Thyroid gland (tissue), 4 donors: ENCODE measurements at regions not wholly inside any gene's neighbourhood (a gene's known extent, or its start where the extent isn't known, plus 50 kb on each side); places are given as distances from the start of the nearest gene placed in this dataset.

Experiments
- DNase-seq, 2 donors: peaks; one replicate each; pipeline ENCODE4 v3.0.0-alpha.2; 2019
- H3K27ac ChIP-seq, 3 donors: fragments of 200-600 bp; sonication (generic); 1 replicate in 2 of 3; 2 replicates in 1 of 3; pipeline ENCODE4 v1.5.1; 2016 to 2019; ENCODE audit warnings: mild to moderate bottlenecking in 1 of 3, moderate library complexity in 1 of 3
- H3K27me3 ChIP-seq: fragments of 200-600 bp; sonication (generic); one replicate; pipeline ENCODE4 v1.5.1; 2019
- H3K36me3 ChIP-seq, 2 donors: fragments of 200-600 bp; sonication (generic); one replicate each; pipeline ENCODE4 v1.5.1; 2016 to 2019
- H3K4me1 ChIP-seq, 2 donors: fragments of 200-600 bp; sonication (generic); one replicate each; pipeline ENCODE4 v1.5.1; 2017 to 2019
- H3K4me3 ChIP-seq, 3 donors: fragments of 200-600 bp; sonication (generic); replicated peaks in 1 of 3; 1 replicate in 2 of 3; 2 replicates in 1 of 3; pipeline ENCODE4 v1.5.1; 2016; ENCODE audit warnings: mild to moderate bottlenecking in 1 of 3
- H3K9me3 ChIP-seq: fragments of 200-600 bp; sonication (generic); one replicate; pipeline ENCODE4 v1.5.1; 2017
- CTCF ChIP-seq, 6 experiments: fragments of 200-600 bp in 3 of 6; fragments of 450-650 bp in 3 of 6; sonication (generic) in 3 of 6; IDR thresholded peaks; one replicate each; pipeline ENCODE4 v1.5.1; 2016 to 2019; ENCODE audit warnings: antibody characterized with exemption in 6 of 6, mild to moderate bottlenecking in 2 of 6, inconsistent platforms in 1 of 6, moderate library complexity in 1 of 6
- POLR2A ChIP-seq, 2 donors: fragments of 450-650 bp; IDR thresholded peaks; one replicate each; pipeline ENCODE4 v1.6.1; 2017; ENCODE audit warnings: antibody characterized with exemption in 2 of 2, mild to moderate bottlenecking in 2 of 2, moderate library complexity in 1 of 2
- WGBS, 2 donors: methylation state at CpG; one replicate each; pipeline ENCODE4 v1.1.5; 2017; 5-methylcytosine and 5-hydroxymethylcytosine counted together
- intact Hi-C: fragments of 100-400 bp; cut with DNase I; formaldehyde crosslinking; loops from one replicate; pipeline ENCODE4 v1.15.1; 2023

DNA sequence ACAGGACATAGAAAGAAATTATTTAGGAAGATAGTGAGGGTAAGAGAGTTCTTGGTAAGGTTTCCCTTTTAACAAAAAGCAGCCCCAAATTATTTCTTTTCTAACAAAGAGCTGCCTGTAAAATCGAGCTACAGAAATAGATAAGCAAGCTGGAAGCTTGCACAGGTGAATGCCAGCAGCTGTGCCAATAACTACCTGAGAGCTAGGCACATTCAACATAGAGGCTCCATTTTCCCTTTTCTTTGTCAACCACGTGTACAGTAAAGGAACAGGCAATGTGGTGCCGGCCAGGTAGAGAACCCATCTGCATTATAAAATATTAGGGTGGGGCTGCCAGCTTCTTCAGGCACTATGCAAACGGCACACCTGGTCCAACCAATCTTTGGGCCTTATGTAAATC, 341.6 kb upstream of the JAG1 start:
- TF ChIP-seq CTCF (IDR thresholded peaks at IDR 0.05) (no peak), POLR2A (IDR thresholded peaks at IDR 0.05) (no peak)
- Histone ChIP-seq H3K36me3 (no peaks in the 10 kb centered on the region), H3K9me3 (no peaks in the 10 kb centered on the region), H3K27me3 (no peaks in the 10 kb centered on the region), H3K27ac (no peak overlapping the region), H3K4me3 (no peak overlapping the region), H3K4me1 (no peaks in the 10 kb centered on the region)
- 76 to 81% methylated on average over 4 of the region's 4 CpGs for WGBS, 2 donors
- intact Hi-C loops, result no loop called here
- DNase-seq, result no peak

GRCh38 chr20:11017446-11017845, 343.6 kb upstream of the JAG1 start:
- Histone ChIP-seq H3K4me3 (no peak overlapping the region), H3K4me1 (no peaks in the 10 kb centered on the region), H3K36me3 (no peaks in the 10 kb centered on the region), H3K27ac (no peak overlapping the region), H3K27me3 (no peaks in the 10 kb centered on the region), H3K9me3 (no peaks in the 10 kb centered on the region)
- no peak for DNase-seq
- TF ChIP-seq POLR2A (IDR thresholded peaks at IDR 0.05) (no peak), CTCF (IDR thresholded peaks at IDR 0.05) (no peak)
- intact Hi-C loops, result no loop called here
- 80% methylated on average over 4 of the region's 4 CpGs for WGBS, 2 donors

DNA sequence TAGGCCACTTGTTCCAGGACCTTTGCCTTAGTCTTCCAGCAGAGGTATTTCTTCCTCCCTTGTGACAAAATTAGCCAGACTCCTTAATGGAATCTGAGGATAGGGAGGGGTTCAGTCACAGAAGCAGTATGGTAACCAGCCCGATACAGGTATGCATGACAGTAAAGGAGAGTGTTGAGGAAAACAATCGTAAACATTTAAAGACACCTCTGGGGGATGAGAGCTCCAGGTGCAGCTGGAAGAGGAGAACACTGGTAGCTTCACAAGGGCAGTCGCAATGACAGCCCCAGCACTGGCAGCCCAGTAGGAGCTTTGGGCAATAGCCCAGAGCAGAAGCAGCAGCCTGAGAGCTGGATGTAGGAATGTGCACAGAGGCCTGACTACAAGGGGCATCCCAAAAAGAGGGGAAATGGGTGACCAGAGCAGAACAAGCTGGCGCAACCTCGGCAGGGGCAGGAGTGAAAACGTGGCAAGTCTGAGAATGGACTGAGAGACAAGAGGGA, 344.9 kb upstream of the JAG1 start:
- TF ChIP-seq CTCF (IDR thresholded peaks at IDR 0.05) (no peak), POLR2A (IDR thresholded peaks at IDR 0.05) (no peak)
- no peak for DNase-seq
- WGBS, 2 donors, result 88 to 91% methylated on average over 6 of the region's 6 CpGs
- Histone ChIP-seq H3K36me3 (no peaks in the 10 kb centered on the region), H3K4me3 (no peak overlapping the region), H3K27ac (no peak overlapping the region), H3K4me1 (no peaks in the 10 kb centered on the region), H3K27me3 (no peaks in the 10 kb centered on the region), H3K9me3 (no peaks in the 10 kb centered on the region)
- intact Hi-C loops, result no loop called here

GRCh38 chr20:11020712-11021111, 346.9 kb upstream of the JAG1 start:
- 89 to 92% methylated on average over 1 of the region's 1 CpG for WGBS, 2 donors

DNA sequence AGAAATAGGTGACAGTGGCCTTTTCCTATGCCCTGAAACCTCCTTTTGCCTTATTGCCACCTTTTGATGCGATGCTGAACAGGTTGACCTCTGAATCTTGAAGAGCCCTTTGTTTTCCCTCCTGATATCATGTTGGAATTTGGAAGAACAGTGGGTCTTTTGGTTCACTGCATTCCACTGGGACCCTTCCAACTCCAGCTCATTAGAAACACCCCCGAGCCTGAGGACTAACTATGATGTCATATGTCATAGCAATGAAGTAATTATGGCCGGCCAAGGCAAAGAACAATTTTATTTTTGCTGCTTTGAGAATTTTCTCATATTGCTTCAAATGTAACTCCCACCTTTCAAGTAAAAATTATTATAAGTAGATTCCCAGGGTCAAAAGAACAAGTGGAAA, 353.4 kb upstream of the JAG1 start:
- TF ChIP-seq CTCF (IDR thresholded peaks at IDR 0.05), result no peak
- TF ChIP-seq POLR2A (IDR thresholded peaks at IDR 0.05), result no peak
- Histone ChIP-seq H3K36me3 (no peaks in the 10 kb centered on the region), H3K9me3 (no peaks in the 10 kb centered on the region), H3K27ac (no peak overlapping the region), H3K4me1 (no peaks in the 10 kb centered on the region), H3K4me3 (no peak overlapping the region), H3K27me3 (no peaks in the 10 kb centered on the region)
- no peak for DNase-seq
- intact Hi-C loops, result no loop called here
- WGBS, 2 donors, result 80 to 85% methylated on average over 3 of the region's 3 CpGs

More at GRCh38 chr20:11020712-11021111, 346.9 kb upstream of the JAG1 start:
- TF ChIP-seq CTCF (IDR thresholded peaks at IDR 0.05), result no peak
- no peak for TF ChIP-seq POLR2A (IDR thresholded peaks at IDR 0.05)
- H3K27ac ChIP-seq, result no peak overlapping the region
- H3K4me1 ChIP-seq, result no peaks in the 10 kb centered on the region
- no peak overlapping the region for H3K4me3 ChIP-seq
- intact Hi-C loops, result no loop called here
- H3K9me3 ChIP-seq, result no peaks in the 10 kb centered on the region
- no peaks in the 10 kb centered on the region for H3K36me3 ChIP-seq
- H3K27me3 ChIP-seq, result no peaks in the 10 kb centered on the region
- no peak for DNase-seq
